GM08714 (cell line): ENCODE measurements at regions not wholly inside any gene's neighbourhood (a gene's known extent, or its start where the extent isn't known, plus 50 kb on each side); places are given as distances from the start of the nearest gene placed in this dataset.

Experiments
- H3K4me3 ChIP-seq: fragments of 200-500 bp; sonication (Bioruptor generic); 2 replicates; pipeline ENCODE4 v1.5.1; 2014; ENCODE audit warnings: mild to moderate bottlenecking, low read length, inconsistent platforms
- ZNF274 ChIP-seq: IDR thresholded peaks from 2 replicates; pipeline ENCODE4 v1.6.1; 2012; ENCODE audit warnings: mild to moderate bottlenecking, low read depth, low read length

DNA sequence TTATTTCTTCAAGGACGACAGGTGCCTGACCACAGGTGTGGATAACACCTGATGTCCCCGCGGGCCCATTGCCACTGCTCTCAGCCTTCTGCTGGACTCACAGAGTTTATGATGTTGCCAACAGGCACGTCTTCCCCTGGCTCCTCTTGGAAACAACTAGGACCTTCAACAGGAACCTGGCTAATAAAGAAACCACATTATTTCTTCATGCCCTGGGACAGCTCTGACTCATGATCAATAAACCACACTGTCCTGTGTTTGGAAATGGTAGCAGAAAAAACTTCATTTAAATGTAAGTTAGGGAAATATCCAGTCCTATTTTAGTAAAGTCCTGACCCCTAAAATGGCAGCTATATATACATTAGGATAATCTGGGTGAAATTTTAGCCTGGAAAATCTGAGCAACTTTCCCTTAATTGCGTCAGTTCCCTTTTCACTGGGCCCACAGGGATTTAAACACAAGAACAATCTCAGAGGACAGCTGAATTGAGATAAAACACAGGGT lies 158.9 kb downstream of the VAPA start:
- TF ChIP-seq ZNF274, result no peak
- H3K4me3 ChIP-seq, result no peak overlapping the region

GRCh38 chr18:10074110-10074509 lies 160.3 kb downstream of the VAPA start:
- TF ChIP-seq ZNF274, result no peak

DNA sequence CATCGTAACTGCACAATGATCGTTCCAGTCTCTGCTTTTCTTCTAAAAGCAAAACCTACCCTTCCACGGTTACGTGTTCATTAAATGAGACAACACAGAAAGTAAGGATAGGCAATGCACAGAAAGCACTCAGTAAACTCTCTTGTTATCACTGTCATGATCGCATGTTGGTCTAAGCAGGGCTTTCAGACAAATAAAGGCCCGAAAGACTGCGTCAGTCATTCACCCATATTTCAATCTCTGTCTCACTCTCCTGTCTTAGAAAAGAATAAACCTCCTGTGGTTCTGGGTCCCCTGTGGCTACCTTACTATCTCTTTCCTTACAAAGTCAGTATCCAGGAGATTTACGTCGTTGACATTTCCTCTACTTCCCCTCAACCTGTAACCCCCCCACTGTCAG lies 160.9 kb downstream of the VAPA start:
- TF ChIP-seq ZNF274, result no peak
- no peak overlapping the region for H3K4me3 ChIP-seq

More at GRCh38 chr18:10074110-10074509, 160.3 kb downstream of the VAPA start:
- H3K4me3 ChIP-seq, result no peak overlapping the region

DNA sequence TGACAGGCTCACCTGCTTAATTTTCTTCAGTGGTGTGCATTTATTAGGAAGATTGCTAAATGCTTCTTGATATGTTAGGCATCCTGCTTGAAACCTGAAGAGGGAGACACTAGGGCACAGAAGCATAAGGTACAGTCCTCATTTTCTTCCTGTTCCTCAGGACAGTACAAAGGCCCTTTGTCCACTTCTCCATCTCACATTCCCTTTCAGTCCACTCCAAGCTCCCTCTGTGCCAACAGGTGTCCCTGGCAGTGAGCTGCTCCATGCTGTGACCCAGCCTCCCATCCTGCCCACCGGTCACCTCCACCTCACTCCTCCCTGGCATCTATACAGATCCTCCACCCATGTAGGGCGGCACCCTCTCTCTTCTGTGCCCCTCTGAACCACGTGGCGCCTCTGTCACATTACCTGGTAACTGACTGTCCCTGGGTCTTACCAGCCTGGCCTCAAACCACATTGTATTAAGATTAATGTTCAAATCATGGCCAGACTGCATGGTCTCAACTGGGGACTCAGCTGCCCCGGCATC lies 162.8 kb downstream of the VAPA start:
- H3K4me3 ChIP-seq, result no peak overlapping the region
- TF ChIP-seq ZNF274, result no peak

GRCh38 chr18:10077986-10078385 lies 164.2 kb downstream of the VAPA start:
- TF ChIP-seq ZNF274, result no peak
- no peak overlapping the region for H3K4me3 ChIP-seq

DNA sequence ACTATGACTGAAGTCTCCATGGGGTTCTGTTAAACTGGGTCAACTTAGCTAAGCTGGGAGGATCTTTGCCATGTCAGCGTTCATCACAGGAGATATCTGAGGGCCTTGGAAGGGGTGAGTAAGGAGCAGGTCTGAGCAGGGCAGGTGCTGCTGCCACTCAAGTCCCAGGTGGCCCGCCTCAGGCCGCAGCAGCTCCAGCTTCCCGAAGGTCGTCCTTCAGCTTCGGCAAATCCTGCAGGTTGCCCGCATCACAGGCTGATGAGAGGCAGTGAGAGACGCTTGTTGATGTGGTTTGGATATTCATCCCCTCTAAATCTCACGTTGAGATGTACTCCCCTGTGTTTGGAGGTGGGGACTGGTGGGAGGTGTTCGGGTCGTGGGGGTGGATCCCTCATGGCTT lies 166.6 kb downstream of the VAPA start:
- no peak overlapping the region for H3K4me3 ChIP-seq
- TF ChIP-seq ZNF274, result no peak

- no peak for TF ChIP-seq ZNF274
- no peak overlapping the region for H3K4me3 ChIP-seq
Observed at GRCh38 chr18:10081492-10081891, 167.7 kb downstream of the VAPA start.

DNA sequence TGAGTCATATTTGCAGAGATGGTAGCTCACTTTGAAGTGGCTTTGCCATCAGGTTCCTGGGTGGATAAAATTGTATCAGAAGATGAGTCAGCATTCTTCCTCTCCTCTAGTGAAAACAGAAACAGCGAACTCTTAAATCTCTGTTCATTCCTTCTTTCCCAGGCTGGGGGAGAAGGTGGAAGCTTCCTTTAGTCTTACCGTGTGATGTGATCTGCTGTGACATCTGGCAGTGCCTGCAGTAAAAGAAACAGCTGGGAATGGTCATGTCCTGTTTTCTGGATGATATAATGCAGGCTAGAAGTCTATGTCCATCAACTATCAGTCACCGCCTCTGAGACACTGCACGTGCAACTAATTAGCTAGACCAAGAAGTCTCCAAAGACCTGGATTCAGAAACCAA lies 171.6 kb downstream of the VAPA start:
- no peak overlapping the region for H3K4me3 ChIP-seq
- no peak for TF ChIP-seq ZNF274

DNA sequence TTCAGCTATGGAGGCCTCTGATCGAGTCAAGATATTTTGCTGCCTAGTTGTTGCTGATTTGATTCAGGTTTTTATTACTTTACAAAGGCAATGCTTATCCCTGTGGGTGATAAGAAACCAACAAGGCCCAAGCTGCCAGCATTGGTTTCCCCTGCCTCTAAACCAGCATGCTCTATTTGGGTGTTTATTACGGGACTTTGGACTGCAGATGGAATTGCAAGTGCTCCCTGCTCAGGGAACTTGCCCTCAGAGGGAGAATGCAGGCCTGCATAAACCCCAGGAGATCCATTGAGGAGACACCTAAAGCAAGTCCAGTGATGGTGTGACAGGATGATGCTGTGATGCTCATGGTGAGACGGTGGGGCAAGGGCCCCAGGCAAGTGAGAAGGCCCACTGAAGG lies 172.1 kb downstream of the VAPA start:
- no peak for TF ChIP-seq ZNF274
- no peak overlapping the region for H3K4me3 ChIP-seq

DNA sequence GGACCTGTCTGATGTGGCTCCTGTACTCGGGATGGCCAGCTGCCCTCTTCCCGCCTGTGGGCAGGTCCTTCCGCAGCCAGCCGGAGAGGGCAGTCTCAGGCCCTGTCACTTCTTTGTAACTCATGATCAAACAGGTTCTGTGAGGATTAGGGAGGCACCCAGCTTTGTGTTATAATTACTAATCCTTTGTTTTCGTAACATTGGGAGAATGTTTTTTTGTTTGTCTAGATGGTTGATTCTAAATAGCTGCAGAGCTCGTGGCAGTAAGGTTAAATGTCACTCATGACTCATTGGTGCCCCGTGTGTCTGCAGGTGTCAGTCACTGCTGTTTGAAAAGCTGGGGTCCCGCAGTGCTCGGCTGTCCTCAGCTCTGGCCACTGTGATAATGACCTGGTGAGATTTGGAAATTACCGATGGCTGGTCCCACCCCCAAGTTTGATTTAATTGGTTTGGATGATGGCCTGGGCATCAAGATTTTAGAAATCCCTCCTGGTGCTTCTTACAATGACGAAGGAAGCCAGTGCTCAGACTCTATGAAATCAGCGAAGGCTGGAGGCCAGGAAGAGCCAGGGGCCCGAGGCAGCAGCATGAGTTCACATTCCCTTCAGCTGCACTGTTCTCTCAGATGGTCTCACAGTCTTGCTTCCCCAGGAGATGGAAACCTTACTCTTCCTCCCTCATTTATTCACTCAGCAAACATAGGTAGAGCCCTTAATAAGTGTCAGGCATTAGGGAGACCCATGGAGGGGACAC lies 172.8 kb downstream of the VAPA start:
- H3K4me3 ChIP-seq, result no peak overlapping the region

GRCh38 chr18:10088734-10089133 lies 174.9 kb downstream of the VAPA start:
- no peak overlapping the region for H3K4me3 ChIP-seq
- TF ChIP-seq ZNF274, result no peak

More for the DNA sequence above, 172.8 kb downstream of the VAPA start:
- no peak for TF ChIP-seq ZNF274

DNA sequence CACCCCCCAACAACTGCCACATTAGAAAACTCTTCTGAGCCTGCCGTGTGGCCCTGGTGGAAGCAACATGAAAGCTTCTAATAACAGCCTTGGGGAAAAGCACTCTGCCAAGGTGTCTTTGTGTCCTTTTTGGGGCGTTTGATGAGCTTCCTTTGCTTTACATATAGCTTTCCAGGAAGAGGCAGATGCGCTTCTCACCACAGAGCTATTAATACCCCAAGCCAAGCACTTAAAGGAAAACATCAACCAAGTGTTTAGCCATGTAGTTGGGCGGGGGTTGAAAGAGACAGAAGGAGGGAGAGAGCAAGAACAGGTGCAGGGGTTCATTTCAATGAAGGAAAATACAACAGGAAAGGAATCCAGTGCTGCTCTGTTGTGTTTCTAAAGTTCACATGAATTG lies 176.1 kb downstream of the VAPA start:
- TF ChIP-seq ZNF274, result no peak
- no peak overlapping the region for H3K4me3 ChIP-seq

GRCh38 chr18:10090668-10091067 lies 176.9 kb downstream of the VAPA start:
- H3K4me3 ChIP-seq, result no peak overlapping the region
- TF ChIP-seq ZNF274, result no peak

DNA sequence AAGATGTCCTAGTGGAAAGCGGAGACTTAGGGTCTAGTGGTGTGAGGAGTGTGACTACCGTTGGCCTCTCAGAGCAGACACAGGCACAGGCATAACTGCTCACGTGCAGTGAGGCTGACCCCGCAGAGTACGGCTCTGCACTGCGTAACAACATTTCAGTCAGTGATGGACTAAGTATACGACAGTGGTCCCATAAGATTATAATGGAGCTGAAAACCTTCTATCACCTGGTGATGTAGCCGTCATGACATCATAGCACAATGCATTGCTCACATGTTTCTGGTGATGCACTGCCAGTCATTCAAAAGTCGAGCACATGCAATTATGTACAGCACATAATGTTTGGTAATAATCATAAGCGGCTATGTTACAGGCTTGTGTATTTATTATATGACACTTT lies 179.6 kb downstream of the VAPA start:
- no peak overlapping the region for H3K4me3 ChIP-seq
- no peak for TF ChIP-seq ZNF274

- H3K4me3 ChIP-seq, result no peak overlapping the region
- TF ChIP-seq ZNF274, result no peak
Observed at GRCh38 chr18:10094154-10094553, 180.3 kb downstream of the VAPA start.
